ENCODE measurements at regions not wholly inside any gene's neighbourhood (a gene's known extent, or its start where the extent isn't known, plus 50 kb on each side); places are given as distances from the start of the nearest gene placed in this dataset.

DNA sequence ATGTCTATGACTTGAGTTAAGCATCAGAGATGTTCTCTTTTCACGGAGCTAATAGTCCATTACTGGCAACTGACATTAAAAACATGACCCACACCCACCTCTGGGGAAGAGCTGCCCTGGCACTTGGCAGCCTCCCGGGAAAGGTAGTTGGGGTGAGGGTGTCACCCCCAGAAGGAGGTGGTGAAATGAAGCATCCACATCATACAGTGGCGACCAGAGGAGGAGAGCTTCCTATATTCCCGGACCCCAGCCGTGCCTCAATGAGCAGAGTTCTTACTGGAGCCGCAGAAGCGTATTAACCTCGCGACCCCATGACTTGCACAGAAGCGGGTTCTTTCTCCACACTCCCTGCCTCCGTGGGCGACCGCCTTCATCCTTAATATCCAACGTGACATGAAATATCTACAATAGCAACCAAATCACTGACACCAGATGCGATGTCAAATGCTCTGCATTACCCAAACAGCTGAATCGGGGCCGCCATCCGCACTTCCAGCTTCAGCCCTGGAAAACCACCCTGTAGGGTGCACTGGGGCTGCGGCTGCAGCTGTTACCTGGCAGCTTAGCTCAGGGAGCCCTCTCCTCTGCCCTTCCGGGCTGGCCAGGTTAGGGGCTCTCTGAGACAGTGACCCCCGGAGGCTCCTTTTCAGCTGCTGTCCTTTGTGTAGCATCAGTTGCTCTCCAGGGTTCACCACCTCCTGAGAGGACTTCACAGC lies 103.1 kb upstream of the PARD3 start:
- Histone ChIP-seq H3K9me2 (ENCODE audit: insufficient read depth) (no peaks in the 10 kb centered on the region), H3K79me2 (ENCODE audit: insufficient read depth, low read length) (no peaks in the 10 kb centered on the region), H3K4me1 (ENCODE audit: control insufficient read depth in 1 of 2, insufficient read depth in 2 of 2, low read length in 2 of 2) (no peaks in the 10 kb centered on the region), H3K27ac (ENCODE audit: low read depth, low read length) (no peak overlapping the region), H3K4me2 (ENCODE audit: low read length) (no peak overlapping the region), H4K20me1 (ENCODE audit: insufficient read depth) (no peaks in the 10 kb centered on the region), H3K36me3 (ENCODE audit: control insufficient read depth in 1 of 2, insufficient read depth in 2 of 2, low read length in 2 of 2) (no peaks in the 10 kb centered on the region), H3K9me3 (ENCODE audit: control insufficient read depth in 1 of 2, insufficient read depth in 1 of 2, low read depth in 1 of 2, low read length in 2 of 2) (no peaks in the 10 kb centered on the region), H2AFZ (ENCODE audit: low read depth, low read length, poor library complexity, severe bottlenecking) (no peak overlapping the region), H3K27me3 (ENCODE audit: insufficient read depth, low read length) (no peaks in the 10 kb centered on the region), H3K9ac (ENCODE audit: low read length) (no peak overlapping the region), H3K4me3 (replicated peaks in 1 of 2; ENCODE audit: low read depth in 1 of 2, low read length in 2 of 2) (no peak overlapping the region)
- POLR2A ChIA-PET = no interaction called here
- intact Hi-C loops (cut with micrococcal nuclease) = no loop called here
- TF ChIP-seq POLR2A (IDR thresholded peaks at IDR 0.05; ENCODE audit: borderline replicate concordance, extremely low read depth, insufficient read depth, insufficient read length) (no peak), POLR2AphosphoS5 (IDR thresholded peaks at IDR 0.05; ENCODE audit: low read depth, low read length) (no peak), EZH2 (IDR thresholded peaks at IDR 0.05) (no peak), YY1 (IDR thresholded peaks at IDR 0.05; ENCODE audit: extremely low read depth, insufficient replicate concordance, low read depth, low read length) (no peak), CBX3 (IDR thresholded peaks at IDR 0.05; ENCODE audit: low read depth) (no peak), EGR1 (IDR thresholded peaks at IDR 0.05; ENCODE audit: low read depth) (no peak), FOSL1 (IDR thresholded peaks at IDR 0.05; ENCODE audit: low read depth) (no peak), SRF (IDR thresholded peaks at IDR 0.05; ENCODE audit: low read depth) (no peak), JUND (IDR thresholded peaks at IDR 0.05) (no peak), TCF7L2 (IDR thresholded peaks at IDR 0.05; ENCODE audit: borderline replicate concordance, extremely low read depth, insufficient read depth, insufficient read length) (no peak), SP1 (IDR thresholded peaks at IDR 0.05; ENCODE audit: low read depth) (no peak), CEBPB (IDR thresholded peaks at IDR 0.05; ENCODE audit: low read depth) (no peak), SIN3A (IDR thresholded peaks at IDR 0.05; ENCODE audit: low read depth) (no peak), ATF3 (IDR thresholded peaks at IDR 0.05) (no peak)
- TF ChIP-seq, protein P1, sequence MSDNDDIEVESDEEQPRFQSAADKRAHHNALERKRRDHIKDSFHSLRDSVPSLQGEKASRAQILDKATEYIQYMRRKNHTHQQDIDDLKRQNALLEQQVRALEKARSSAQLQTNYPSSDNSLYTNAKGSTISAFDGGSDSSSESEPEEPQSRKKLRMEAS (IDR thresholded peaks at IDR 0.05) = no peak
- DNase-seq (ENCODE audit: low read depth, low spot score) (no peak), ATAC-seq (no peak)
- RAD21 ChIA-PET (ENCODE audit: low non-redundant PET in 1 of 2, low total read pairs in 2 of 2, uncharacterized antibody in 2 of 2, unreplicated experiment in 2 of 2) = no interaction called here
- CTCF ChIA-PET = no interaction called here
- BruUV-seq (replicated peaks) = no TSS peak
